Activated T-helper 17 cell treated with anti-CD3 and anti-CD28 coated beads, Interleukin-2, amount 50 U/mL, for 72 hours (primary cell): ENCODE measurements at regions not wholly inside any gene's neighbourhood (a gene's known extent, or its start where the extent isn't known, plus 50 kb on each side); places are given as distances from the start of the nearest gene placed in this dataset.
"Not testable (repeated sequence)": the region's sequence is repeated elsewhere in the genome, so short reads cannot be mapped to it uniquely, and the experiment has no call there.

Experiments
- ATAC-seq: fragments of 150-1000 bp; cut with Tn5 transposase; replicated peaks from 2 replicates; pipeline ENCODE4 v1.10.0; 2021; ENCODE audit warnings: mild to moderate bottlenecking, moderate library complexity
- H3K27ac Mint-ChIP-seq: one replicate; pipeline ENCODE4 v1.8.0; 2022; ENCODE audit warnings: mixed read lengths
- H3K27me3 Mint-ChIP-seq: one replicate; pipeline ENCODE4 v1.8.0; 2022; ENCODE audit warnings: mixed read lengths
- H3K36me3 Mint-ChIP-seq: one replicate; pipeline ENCODE4 v1.8.0; 2022; ENCODE audit warnings: low read depth, mild to moderate bottlenecking, mixed read lengths
- H3K4me1 Mint-ChIP-seq: one replicate; pipeline ENCODE4 v1.8.0; 2022; ENCODE audit warnings: mixed read lengths
- H3K4me3 Mint-ChIP-seq: one replicate; pipeline ENCODE4 v1.8.0; 2022; ENCODE audit warnings: mild to moderate bottlenecking, mixed read lengths
- H3K9me3 Mint-ChIP-seq: one replicate; pipeline ENCODE4 v1.8.0; 2022; ENCODE audit warnings: mixed read lengths

DNA sequence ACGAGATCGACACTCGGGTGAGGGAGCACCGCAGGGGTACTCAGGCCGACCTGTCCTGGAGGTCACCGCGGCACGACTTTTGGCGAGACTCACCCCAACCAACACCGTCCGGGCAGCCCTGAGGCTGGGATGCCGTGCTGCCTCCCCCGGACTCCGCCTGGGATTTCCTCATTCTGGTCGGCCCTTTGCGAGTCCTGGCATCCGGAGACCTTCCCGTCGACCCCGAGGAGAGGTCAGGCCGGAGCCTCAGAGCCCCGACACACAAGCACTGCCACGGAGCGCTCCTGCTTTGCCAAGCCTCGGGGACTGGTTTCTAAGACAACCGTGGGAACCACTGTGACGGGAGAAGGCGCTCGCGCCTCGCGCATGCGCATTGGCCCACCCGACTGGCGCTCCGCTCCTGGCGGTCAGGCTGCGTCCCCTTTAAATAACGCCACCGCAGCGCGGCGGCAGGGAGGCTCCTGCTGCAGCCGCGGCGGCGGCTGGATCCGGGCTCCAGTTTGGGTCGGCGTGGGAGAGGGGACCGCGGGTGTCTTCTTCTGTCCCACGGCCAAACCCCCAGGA is 166.4 kb upstream of the ZNF337 start:
- H3K9me3 Mint-ChIP-seq, H3K27ac Mint-ChIP-seq, ATAC-seq, H3K36me3 Mint-ChIP-seq: not testable (repeated sequence)
- Mint-ChIP-seq H3K4me3 (peak overlapping the region; percentile 74), H3K27me3 (peaks cover 50% of the 10 kb centered on the region), H3K4me1 (peaks cover 27% of the 10 kb centered on the region)

DNA sequence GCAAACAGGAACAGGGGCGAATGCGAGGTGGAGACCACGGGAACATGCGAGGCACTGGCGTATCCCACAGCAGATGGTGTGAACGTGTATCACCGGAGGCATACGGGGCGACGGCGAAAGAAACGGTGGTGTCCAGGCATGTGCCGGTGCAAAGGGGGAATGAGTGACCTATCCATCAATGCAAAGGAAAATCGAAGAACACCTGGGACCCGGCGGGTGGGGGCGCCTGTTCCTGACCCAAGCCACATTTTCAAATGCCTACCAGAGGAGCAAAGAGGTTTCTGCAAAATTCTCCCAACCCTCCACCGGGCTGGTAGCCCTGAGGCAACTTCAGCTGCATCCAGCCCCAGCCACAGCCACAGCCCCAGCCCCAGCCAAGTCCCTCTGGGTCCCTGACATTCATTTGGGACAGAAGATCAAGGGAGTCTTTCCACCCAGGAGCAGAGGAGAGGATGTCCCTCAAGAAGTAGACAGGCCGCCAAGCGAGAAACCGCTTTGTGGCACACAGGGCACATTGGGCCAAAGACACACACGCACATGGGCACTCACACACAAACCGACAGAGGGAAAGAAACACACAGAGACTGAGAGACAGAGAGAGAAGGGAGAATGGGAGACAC is 164.0 kb upstream of the ZNF337 start:
- no peak overlapping the region for H3K27ac Mint-ChIP-seq
- H3K4me3 Mint-ChIP-seq, result peak overlapping the region; percentile 74
- no peak for ATAC-seq
- H3K27me3 Mint-ChIP-seq, result peaks cover 54% of the 10 kb centered on the region
- H3K4me1 Mint-ChIP-seq, result peaks cover 21% of the 10 kb centered on the region
- no peaks in the 10 kb centered on the region for H3K9me3 Mint-ChIP-seq
- H3K36me3 Mint-ChIP-seq, result no peaks in the 10 kb centered on the region

DNA sequence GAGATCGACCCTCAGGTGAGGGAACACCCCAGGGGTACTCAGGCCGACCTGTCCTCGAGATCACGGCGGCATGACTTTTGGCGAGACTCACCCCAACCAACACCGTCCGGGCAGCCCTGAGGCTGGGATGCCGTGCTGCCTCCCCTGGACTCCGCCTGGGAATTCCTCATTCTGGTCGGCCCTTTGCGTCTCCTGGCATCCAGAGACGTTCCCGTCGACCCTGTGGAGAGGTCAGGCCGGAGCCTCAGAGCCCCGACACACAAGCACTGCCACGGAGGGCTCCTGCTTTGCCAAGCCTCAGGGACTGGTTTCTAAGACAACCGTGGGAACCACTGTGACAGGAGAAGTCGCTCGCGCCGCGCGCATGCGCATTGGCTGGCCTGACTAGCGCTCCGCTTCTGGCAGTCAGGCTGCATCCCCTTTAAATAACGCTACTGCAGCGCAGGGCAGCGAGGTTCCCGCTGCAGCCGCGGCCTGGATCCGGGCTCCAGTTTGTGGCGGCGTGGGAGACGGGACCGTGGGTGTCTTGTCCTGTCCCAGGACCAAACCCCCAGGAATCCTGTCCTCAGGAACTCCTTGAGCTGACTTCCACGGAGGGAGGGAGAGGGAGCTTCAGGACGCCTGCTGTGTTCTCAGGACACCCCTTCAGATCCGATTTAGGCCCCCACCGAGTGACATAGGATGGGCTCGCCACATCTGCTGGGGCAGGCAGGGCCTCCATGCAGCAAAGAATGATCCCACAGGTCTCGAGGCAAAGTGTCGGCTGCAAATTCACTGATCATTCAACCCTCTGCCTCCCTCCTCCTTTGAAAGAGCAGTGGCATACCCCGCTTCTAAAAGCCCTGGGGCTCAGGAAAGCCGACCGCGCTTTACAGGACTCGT is 163.2 kb upstream of the ZNF337 start:
- peak; percentile 56 for ATAC-seq
- Mint-ChIP-seq H3K27ac (no peak overlapping the region), H3K4me1 (peaks cover 17% of the 10 kb centered on the region), H3K9me3 (no peaks in the 10 kb centered on the region), H3K27me3 (peaks cover 49% of the 10 kb centered on the region), H3K36me3 (no peaks in the 10 kb centered on the region), H3K4me3 (peak overlapping the region; percentile 74)

DNA sequence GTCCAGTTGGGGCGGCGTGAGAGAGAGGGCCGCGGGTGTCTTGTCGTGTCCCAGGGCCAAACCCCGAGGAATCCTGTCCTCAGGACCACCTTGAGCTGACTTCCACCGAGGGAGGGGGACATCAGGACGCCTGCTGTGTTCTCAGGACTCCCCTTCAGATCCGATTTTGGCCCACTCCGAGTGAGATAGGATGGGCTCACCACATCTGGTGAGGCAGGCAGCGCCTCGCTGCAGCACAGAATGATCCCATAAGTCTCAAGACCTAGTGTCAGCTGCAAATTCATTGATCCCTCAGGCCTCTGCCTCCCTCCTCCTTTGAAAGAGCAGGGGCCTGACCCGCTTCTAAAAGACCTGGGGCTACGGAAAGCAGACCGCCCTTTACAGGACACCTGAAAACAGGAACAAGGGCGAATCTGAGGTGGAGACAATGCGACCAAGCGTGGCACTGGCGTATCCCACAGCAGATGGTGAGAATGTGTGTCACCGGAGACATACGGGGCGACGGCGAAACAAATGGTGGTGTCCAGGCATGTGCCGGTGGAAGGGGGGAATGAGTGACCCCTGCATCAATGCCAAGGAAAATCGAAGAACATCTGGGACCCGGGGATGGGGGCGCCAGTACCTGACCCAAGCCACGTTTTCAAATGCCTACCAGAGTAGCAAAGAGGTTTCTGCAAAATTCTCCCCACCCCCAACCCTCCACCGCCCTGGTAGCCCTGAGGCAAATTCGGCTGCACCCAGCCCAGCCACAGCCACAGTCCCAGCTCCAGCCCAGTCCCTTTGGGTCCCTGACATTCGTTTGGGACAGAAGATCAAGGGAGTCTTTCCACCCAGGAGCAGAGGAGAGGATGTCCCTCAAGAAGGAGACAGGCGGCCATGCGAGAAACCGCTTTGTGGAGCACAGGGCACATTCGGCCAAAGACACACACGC is 162.1 kb upstream of the ZNF337 start:
- peaks cover 16% of the 10 kb centered on the region for H3K4me1 Mint-ChIP-seq
- H3K27ac Mint-ChIP-seq, result no peak overlapping the region

DNA sequence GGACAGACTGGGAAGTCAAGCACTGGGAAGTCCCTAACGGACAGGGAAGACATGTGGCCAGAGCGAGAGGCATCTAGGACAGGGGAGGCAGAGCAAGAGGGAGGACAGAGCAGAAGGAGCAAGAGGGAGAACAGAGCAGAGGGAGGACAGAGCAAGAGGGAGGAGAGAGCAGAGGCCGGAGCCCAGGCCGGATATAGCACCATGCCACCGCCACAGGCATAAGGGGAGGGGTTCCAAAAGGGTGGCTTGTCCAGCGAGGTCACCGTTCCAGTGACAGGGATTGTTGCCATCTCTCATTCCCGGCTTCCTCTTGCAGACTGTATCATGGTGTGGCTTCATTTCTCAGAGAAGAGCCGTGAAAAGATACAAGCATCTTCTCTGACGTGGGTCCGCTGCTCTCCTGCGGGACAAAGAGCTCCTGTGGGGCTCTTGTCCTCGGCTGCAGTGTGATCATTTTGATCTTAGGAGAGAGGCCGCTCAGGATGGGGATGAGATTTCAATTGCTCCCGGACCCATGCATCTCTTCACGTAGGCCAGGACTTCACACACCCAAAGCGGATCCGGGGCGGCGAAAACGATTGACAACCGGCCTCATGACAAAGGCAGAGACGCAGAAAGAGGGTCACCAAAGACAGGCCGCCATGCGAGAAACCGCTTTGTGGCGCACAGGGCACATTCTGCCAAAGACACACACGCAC is 160.6 kb upstream of the ZNF337 start:
- not testable (repeated sequence) for H3K27ac Mint-ChIP-seq, H3K9me3 Mint-ChIP-seq, ATAC-seq, H3K4me3 Mint-ChIP-seq, H3K36me3 Mint-ChIP-seq
- H3K27me3 Mint-ChIP-seq, result peaks cover 38% of the 10 kb centered on the region
- H3K4me1 Mint-ChIP-seq, result peaks cover 17% of the 10 kb centered on the region

More for the DNA sequence above, 162.1 kb upstream of the ZNF337 start:
- Mint-ChIP-seq H3K4me3 (peak overlapping the region; percentile 74), H3K27me3 (peaks cover 44% of the 10 kb centered on the region), H3K36me3 (peaks cover 5% of the 10 kb centered on the region), H3K9me3 (no peaks in the 10 kb centered on the region)
- ATAC-seq, result no peak

DNA sequence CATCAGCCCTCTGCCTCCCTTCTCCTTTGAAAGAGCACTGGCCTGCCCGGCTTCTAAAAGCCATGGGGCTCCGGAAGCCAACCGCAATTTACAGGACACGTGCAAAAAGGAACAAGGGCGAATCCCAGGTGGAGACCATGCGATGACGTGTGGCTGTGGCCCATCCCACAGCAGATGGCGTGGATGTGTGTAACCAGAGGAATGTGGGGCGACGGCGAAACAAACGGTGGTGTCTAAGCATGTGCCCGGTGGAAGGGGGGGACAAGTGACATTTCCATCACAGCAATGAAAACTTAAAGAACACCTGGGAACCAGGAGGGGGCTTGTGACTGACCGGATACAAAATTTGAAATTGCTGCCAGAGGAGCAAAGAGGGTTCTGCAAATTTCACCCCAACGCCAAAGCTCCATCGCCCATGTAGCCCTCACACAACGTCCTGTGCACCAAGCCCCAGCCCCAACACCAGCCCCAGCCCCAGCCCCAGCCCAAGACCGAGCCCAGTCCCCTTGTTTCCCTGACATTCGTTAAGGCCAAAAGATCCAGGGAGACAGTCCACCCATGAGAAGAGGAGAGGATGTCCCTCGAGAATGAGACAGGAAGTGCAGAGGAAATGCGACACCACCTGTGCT is 159.7 kb upstream of the ZNF337 start:
- peaks cover 7% of the 10 kb centered on the region for H3K36me3 Mint-ChIP-seq
- no peak overlapping the region for H3K4me3 Mint-ChIP-seq
- no peaks in the 10 kb centered on the region for H3K9me3 Mint-ChIP-seq
- no peak for ATAC-seq
- peaks cover 17% of the 10 kb centered on the region for H3K4me1 Mint-ChIP-seq
- H3K27me3 Mint-ChIP-seq, result peaks cover 35% of the 10 kb centered on the region
- no peak overlapping the region for H3K27ac Mint-ChIP-seq

DNA sequence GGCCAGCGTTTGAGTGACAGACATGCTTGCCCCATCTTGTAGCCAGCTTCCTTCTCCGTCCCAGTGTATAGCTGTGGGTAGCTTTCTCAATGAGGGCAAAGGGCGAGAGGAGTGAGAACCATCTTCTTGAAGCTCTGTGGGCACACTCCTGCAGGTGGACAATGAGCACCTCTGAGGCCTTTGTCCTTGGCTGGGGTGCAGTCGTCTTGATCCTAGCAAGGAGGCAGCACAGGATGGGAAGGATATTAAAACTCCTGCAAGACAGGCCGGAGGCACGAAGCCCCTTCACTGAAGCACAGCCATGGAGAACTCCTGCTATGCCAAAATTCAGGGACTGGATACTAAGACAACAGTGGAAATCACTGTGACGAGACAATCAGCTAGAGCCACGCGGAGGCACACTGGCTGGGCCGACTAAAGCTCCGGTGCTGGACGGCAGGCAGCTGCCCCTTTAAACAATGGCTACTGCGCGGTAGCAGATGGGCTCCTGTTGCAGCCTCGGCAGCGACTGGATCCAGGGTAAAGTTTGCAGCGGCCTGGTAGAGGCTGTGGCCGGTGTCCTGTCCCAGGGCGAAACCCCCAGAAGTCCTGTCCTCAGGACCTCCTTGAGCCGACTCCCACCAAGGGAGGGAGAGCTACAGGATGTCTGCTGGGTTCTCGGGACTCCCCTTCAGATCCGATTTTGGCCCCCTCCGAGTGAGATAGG is 159.0 kb upstream of the ZNF337 start:
- H3K4me1 Mint-ChIP-seq, result peaks cover 14% of the 10 kb centered on the region
- H3K4me3 Mint-ChIP-seq, H3K36me3 Mint-ChIP-seq, ATAC-seq, H3K9me3 Mint-ChIP-seq, H3K27ac Mint-ChIP-seq: not testable (repeated sequence)
- H3K27me3 Mint-ChIP-seq, result peaks cover 30% of the 10 kb centered on the region

DNA sequence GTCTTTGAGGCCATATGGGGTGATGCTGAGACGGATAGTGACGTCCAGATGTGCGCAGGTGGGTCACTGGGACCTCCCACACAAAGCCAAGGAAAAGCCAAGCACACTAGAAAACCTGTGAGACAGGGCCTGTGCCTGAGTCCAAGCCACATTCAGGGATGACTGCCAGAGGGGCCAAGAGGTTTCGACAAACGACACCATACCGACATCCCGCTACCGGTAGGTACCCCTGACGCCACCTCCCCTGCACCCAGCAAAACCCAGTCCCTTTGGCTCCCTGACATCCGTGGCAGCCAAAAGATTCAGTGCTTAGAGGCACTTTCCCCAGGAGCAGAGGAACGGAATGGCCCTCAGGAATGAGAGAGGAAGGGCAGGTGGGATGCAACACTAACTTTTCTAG is 158.0 kb upstream of the ZNF337 start:
- not testable (repeated sequence) for H3K9me3 Mint-ChIP-seq

DNA sequence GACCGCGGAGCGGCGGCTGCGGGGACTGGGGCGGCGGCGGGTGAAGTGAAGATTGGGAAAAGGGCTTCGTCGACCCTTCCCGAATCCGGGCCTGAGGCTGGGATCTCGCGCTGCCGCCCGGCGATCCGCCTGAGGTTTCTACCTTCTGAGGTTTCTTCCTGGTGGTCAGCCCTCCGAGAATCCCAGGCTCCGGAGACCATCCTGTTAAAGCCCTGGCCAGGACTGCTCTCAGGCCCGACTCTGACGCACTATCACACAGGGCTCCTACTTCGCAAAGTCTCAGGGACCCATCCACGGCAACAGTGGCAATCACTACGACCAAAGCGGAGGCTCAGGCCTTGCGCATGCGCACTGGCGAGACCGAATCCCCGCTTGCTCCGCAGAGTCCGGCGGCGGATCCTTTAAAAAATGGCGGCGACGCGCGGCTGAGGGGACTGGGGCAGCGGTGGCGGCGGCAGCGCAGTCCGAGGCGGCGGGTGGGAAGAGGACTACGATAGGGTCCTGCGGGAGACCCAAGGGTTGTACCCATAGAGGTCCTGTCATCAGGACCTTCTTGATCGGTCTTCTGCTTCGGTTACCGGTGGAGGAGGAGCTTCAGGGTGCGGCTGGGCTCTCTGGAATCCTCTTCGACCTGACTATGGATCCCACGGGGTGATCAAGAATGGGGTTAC is 157.2 kb upstream of the ZNF337 start:
- H3K9me3 Mint-ChIP-seq, H3K4me1 Mint-ChIP-seq, H3K36me3 Mint-ChIP-seq: not testable (repeated sequence)
- Mint-ChIP-seq H3K4me3 (peak overlapping the region; percentile 86), H3K27me3 (peaks cover 19% of the 10 kb centered on the region), H3K27ac (peak overlapping the region; percentile 93)
- peak; percentile 95 for ATAC-seq

More for the DNA sequence above, 158.0 kb upstream of the ZNF337 start:
- H3K27ac Mint-ChIP-seq, ATAC-seq, H3K36me3 Mint-ChIP-seq: not testable (repeated sequence)
- Mint-ChIP-seq H3K27me3 (peaks cover 25% of the 10 kb centered on the region), H3K4me3 (peak overlapping the region; percentile 86), H3K4me1 (peaks cover 14% of the 10 kb centered on the region)

DNA sequence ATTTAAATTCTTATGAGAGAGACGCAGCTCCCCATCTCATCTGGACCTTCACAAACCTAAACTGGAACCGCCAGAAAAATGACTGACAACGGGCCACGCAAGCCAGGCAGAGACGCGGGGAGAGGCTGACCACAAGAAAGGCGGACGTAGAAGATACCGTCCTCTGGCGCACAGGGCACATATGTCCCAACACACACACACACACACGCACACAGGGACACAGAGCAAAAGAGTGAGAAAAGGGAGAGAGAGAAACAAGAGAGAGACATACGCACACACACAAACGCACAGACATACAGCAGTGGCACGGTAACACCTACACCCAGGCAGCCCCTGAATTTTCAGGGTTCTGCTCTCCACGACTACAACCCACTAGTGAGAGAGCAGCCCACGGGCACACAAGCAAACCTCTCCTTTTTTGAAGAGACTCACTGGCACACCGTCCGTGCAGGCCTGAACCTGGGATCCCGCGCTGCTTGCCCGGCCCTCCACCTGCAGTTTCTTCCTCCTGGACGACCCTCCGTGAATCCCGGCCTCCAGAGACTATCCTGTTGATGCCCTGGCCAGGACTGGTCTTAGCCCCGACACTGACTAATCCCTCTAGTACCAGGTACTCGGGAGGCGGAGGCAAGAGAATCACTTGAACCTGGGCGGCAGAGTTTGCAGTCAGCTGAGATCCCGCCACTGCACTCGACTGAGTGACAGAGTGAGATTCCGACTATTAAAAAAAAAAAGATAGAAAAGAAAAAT is 156.5 kb upstream of the ZNF337 start:
- peak; percentile 43 for ATAC-seq
- H3K27ac Mint-ChIP-seq, result peak overlapping the region; percentile 93
- not testable (repeated sequence) for H3K4me1 Mint-ChIP-seq, H3K36me3 Mint-ChIP-seq, H3K9me3 Mint-ChIP-seq
- H3K27me3 Mint-ChIP-seq, result peaks cover 15% of the 10 kb centered on the region
- peak overlapping the region; percentile 86 for H3K4me3 Mint-ChIP-seq

DNA sequence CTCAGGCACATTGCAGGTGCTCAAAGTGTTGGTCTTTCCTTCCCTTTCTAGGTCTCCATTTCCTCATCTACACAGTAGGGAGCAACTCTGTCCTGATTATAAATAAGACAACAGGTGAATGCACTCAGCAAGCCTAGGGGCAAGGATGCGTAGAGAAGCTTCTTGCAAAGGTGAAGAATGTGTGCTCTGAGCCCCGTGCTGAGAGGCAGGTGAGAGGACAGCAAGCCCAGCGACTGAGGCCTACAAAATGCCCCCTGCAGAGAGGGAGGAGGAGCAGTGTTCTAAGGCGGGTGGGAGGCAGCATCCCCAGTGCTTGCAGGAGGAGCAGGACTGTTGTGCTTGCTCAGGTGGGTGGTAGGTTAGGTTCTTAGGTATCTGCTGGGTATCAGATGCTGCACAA is 153.5 kb upstream of the ZNF337 start:
- H3K27ac Mint-ChIP-seq, H3K36me3 Mint-ChIP-seq, H3K9me3 Mint-ChIP-seq: not testable (repeated sequence)

DNA sequence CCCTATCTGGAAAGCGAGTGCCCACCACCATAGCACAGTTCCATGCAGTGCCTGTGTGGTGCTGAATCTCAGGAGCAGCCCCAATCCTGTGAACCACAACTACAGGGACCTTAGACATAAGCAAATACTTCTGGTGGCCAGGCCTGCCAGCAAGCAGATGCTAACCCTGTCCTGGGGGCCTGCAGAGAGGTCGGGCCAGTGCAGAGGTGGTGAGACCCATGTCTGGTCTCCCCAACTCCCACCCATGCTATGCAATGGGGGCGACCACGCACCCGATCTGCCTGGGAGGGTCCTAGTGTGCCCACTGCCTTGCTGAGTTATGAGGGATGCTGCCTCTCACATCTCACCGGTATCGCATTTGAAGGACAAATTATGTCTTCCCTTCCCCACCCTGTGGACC is 151.6 kb upstream of the ZNF337 start:
- H3K4me3 Mint-ChIP-seq, result no peak overlapping the region
- ATAC-seq, result no peak
- peaks cover 5% of the 10 kb centered on the region for H3K4me1 Mint-ChIP-seq
- H3K9me3 Mint-ChIP-seq, result no peaks in the 10 kb centered on the region
- no peak overlapping the region for H3K27ac Mint-ChIP-seq
- H3K36me3 Mint-ChIP-seq, result no peaks in the 10 kb centered on the region
- no peaks in the 10 kb centered on the region for H3K27me3 Mint-ChIP-seq

More for the DNA sequence above, 153.5 kb upstream of the ZNF337 start:
- H3K27me3 Mint-ChIP-seq, H3K4me3 Mint-ChIP-seq, ATAC-seq, H3K4me1 Mint-ChIP-seq: not testable (repeated sequence)
